ENCODE measurements at regions not wholly inside any gene's neighbourhood (a gene's known extent, or its start where the extent isn't known, plus 50 kb on each side); places are given as distances from the start of the nearest gene placed in this dataset.

GRCh38 chr2:64234150-64234549, 89.9 kb upstream of the PELI1 start:
- Mint-ChIP-seq H3K27me3 (ENCODE audit: low read depth) (no peaks in the 10 kb centered on the region), H3K27ac (ENCODE audit: unreplicated experiment) (no peak overlapping the region), H3K9me3 (peaks cover 6% of the 10 kb centered on the region), H3K4me3 (no peak overlapping the region), H3K4me1 (peaks cover 28% of the 10 kb centered on the region), H3K36me3 (ENCODE audit: low read depth) (peaks cover 5% of the 10 kb centered on the region)
- TF ChIP-seq CTCF (conservative IDR thresholded peaks at IDR 0.05): no peak
- DNase-seq (ENCODE audit: low read depth, low spot score): no peak

GRCh38 chr2:64234785-64235184, 90.6 kb upstream of the PELI1 start:
- no peak overlapping the region for H3K27ac Mint-ChIP-seq (ENCODE audit: unreplicated experiment)
- H3K4me1 Mint-ChIP-seq: peaks cover 22% of the 10 kb centered on the region
- peaks cover 6% of the 10 kb centered on the region for H3K9me3 Mint-ChIP-seq
- H3K27me3 Mint-ChIP-seq (ENCODE audit: low read depth): no peaks in the 10 kb centered on the region
- H3K4me3 Mint-ChIP-seq: no peak overlapping the region
- DNase-seq (ENCODE audit: low read depth, low spot score): no peak
- peaks cover 5% of the 10 kb centered on the region for H3K36me3 Mint-ChIP-seq (ENCODE audit: low read depth)
- no peak for TF ChIP-seq CTCF (conservative IDR thresholded peaks at IDR 0.05)

- Mint-ChIP-seq H3K4me1 (peaks cover 14% of the 10 kb centered on the region), H3K9me3 (peaks cover 13% of the 10 kb centered on the region), H3K27me3 (ENCODE audit: low read depth) (no peaks in the 10 kb centered on the region), H3K4me3 (no peak overlapping the region), H3K27ac (ENCODE audit: unreplicated experiment) (no peak overlapping the region), H3K36me3 (ENCODE audit: low read depth) (peaks cover 17% of the 10 kb centered on the region)
- no peak for DNase-seq (ENCODE audit: low read depth, low spot score)
- no peak for TF ChIP-seq CTCF (conservative IDR thresholded peaks at IDR 0.05)
These were observed 93.0 kb upstream of the PELI1 start for GRCh38 chr2:64237266-64237665.

GRCh38 chr2:64238799-64239198, 94.6 kb upstream of the PELI1 start:
- Mint-ChIP-seq H3K4me3 (no peak overlapping the region), H3K27ac (ENCODE audit: unreplicated experiment) (no peak overlapping the region), H3K27me3 (ENCODE audit: low read depth) (no peaks in the 10 kb centered on the region), H3K4me1 (peaks cover 14% of the 10 kb centered on the region), H3K36me3 (ENCODE audit: low read depth) (peaks cover 17% of the 10 kb centered on the region), H3K9me3 (peaks cover 13% of the 10 kb centered on the region)
- DNase-seq (ENCODE audit: low read depth, low spot score): no peak
- no peak for TF ChIP-seq CTCF (conservative IDR thresholded peaks at IDR 0.05)

GRCh38 chr2:64243081-64244036, 99.1 kb upstream of the PELI1 start:
- DNase-seq (ENCODE audit: low read depth, low spot score): no peak
- H3K9me3 Mint-ChIP-seq: peaks cover 10% of the 10 kb centered on the region
- H3K27ac Mint-ChIP-seq (ENCODE audit: unreplicated experiment): no peak overlapping the region

More at GRCh38 chr2:64243081-64244036, 99.1 kb upstream of the PELI1 start:
- no peaks in the 10 kb centered on the region for H3K27me3 Mint-ChIP-seq (ENCODE audit: low read depth)
- H3K4me3 Mint-ChIP-seq: no peak overlapping the region
- H3K4me1 Mint-ChIP-seq: peaks cover 13% of the 10 kb centered on the region
- H3K36me3 Mint-ChIP-seq (ENCODE audit: low read depth): peaks cover 12% of the 10 kb centered on the region
- no peak for TF ChIP-seq CTCF (conservative IDR thresholded peaks at IDR 0.05)
